ENCODE measurements at regions not wholly inside any gene's neighbourhood (a gene's known extent, or its start where the extent isn't known, plus 50 kb on each side); places are given as distances from the start of the nearest gene placed in this dataset.

DNA sequence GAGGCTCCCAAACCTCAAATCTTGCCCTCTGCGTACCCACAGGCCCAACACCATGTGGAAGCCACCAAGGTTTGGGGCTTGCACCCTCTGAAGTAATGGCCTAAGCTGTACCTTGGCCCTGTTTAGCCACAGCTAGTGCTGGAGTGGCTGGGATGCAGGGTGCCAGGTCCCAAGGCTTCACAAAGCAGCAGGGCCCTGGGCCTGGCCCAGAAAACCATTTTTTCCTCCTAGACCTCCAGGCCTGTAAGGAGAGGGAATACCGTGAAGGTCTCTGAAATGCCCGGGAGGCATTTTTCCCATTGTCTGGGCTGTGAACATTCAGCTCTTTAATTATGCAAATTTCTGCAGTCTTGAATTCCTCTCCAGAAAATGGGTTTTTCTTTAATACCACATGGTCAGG lies 223.7 kb upstream of the CCN2 start:
- TF ChIP-seq CTCF (IDR thresholded peaks at IDR 0.05) (no peak), EZH2 (IDR thresholded peaks at IDR 0.05) (no peak), EZH2phosphoT487 (IDR thresholded peaks at IDR 0.05) (no peak)

Data from neural progenitor cell (in vitro differentiated cells).